Mesenchymal stem cell (in vitro differentiated cells and primary cell): ENCODE measurements at regions not wholly inside any gene's neighbourhood (a gene's known extent, or its start where the extent isn't known, plus 50 kb on each side); places are given as distances from the start of the nearest gene placed in this dataset.

Experiments used
- DNase-seq: peaks from one replicate; pipeline ENCODE4 v3.0.0-alpha.2; 2013
- H2AFZ ChIP-seq: one replicate; pipeline ENCODE4 v1.6.1; 2013; ENCODE audit warnings: low read depth, mild to moderate bottlenecking, control low read depth, inconsistent platforms, low read length, moderate library complexity
- H2AK5ac ChIP-seq: 2 replicates; pipeline ENCODE4 v1.6.1; 2013; ENCODE audit warnings: low read length, moderate library complexity, mild to moderate bottlenecking, inconsistent platforms; ENCODE audit not compliant: severe bottlenecking
- H2BK120ac ChIP-seq: one replicate; pipeline ENCODE4 v1.6.1; 2013; ENCODE audit warnings: low read depth, mild to moderate bottlenecking, inconsistent platforms, low read length, moderate library complexity
- H2BK12ac ChIP-seq, 2 experiments: one replicate each; pipeline ENCODE4 v1.6.1; 2013; ENCODE audit warnings: inconsistent platforms in 2 of 2, low read length in 2 of 2, mild to moderate bottlenecking in 2 of 2, moderate library complexity in 2 of 2, control low read depth in 1 of 2
- H2BK15ac ChIP-seq: one replicate; pipeline ENCODE4 v1.6.1; 2013; ENCODE audit warnings: mild to moderate bottlenecking, low read depth, inconsistent platforms; ENCODE audit not compliant: poor library complexity, severe bottlenecking
- H2BK5ac ChIP-seq: 2 replicates; pipeline ENCODE4 v1.6.1; 2013; ENCODE audit warnings: low read depth, mild to moderate bottlenecking, low read length, control low read depth, inconsistent platforms; ENCODE audit not compliant: poor library complexity, severe bottlenecking
- H3K14ac ChIP-seq, 2 experiments: one replicate each; pipeline ENCODE4 v1.6.1; 2013; ENCODE audit warnings: inconsistent platforms in 2 of 2, low read length in 2 of 2, control low read depth in 1 of 2, mild to moderate bottlenecking in 1 of 2, moderate library complexity in 1 of 2
- H3K18ac ChIP-seq, 2 experiments: one replicate each; pipeline ENCODE4 v1.6.1; 2013; ENCODE audit warnings: inconsistent platforms in 2 of 2, low read length in 2 of 2, control low read depth in 1 of 2, low read depth in 1 of 2, mild to moderate bottlenecking in 1 of 2
- H3K23ac ChIP-seq, 2 experiments: one replicate each; pipeline ENCODE4 v1.6.1; 2013; ENCODE audit warnings: inconsistent platforms in 2 of 2, low read length in 2 of 2, mild to moderate bottlenecking in 2 of 2, moderate library complexity in 2 of 2, control low read depth in 1 of 2
- H3K27ac ChIP-seq: 2 replicates; pipeline ENCODE4 v1.5.1; 2013; ENCODE audit warnings: mild to moderate bottlenecking, moderate library complexity, low read length, control low read depth, inconsistent platforms; ENCODE audit not compliant: poor library complexity, severe bottlenecking
- H3K27me3 ChIP-seq, 2 experiments: 2 replicates each; pipeline versions ENCODE4 v1.6.1 to v1.7.0; 2013; ENCODE audit warnings: low read length in 2 of 2, mild to moderate bottlenecking in 2 of 2, moderate library complexity in 2 of 2, control low read depth in 1 of 2, inconsistent platforms in 1 of 2; ENCODE audit not compliant: control insufficient read depth in 1 of 2, insufficient read depth in 1 of 2
- H3K36me3 ChIP-seq, 2 experiments: 2 replicates each; pipeline versions ENCODE4 v1.6.1 to v1.7.0; 2013; ENCODE audit warnings: low read length in 2 of 2, control low read depth in 1 of 2, inconsistent platforms in 1 of 2, low read depth in 1 of 2, mild to moderate bottlenecking in 1 of 2; ENCODE audit not compliant: insufficient read depth in 2 of 2, control insufficient read depth in 1 of 2
- H3K4ac ChIP-seq, 2 experiments: one replicate each; pipeline ENCODE4 v1.6.1; 2013; ENCODE audit warnings: inconsistent platforms in 2 of 2, low read length in 2 of 2, mild to moderate bottlenecking in 2 of 2, moderate library complexity in 2 of 2, control low read depth in 1 of 2, low read depth in 1 of 2
- H3K4me1 ChIP-seq: 2 replicates; pipeline ENCODE4 v1.6.1; 2013; ENCODE audit warnings: low read depth, low read length, control low read depth; ENCODE audit not compliant: control insufficient read depth, insufficient read depth
- H3K4me2 ChIP-seq: 2 replicates; pipeline ENCODE4 v1.6.1; 2013; ENCODE audit warnings: low read length, mild to moderate bottlenecking, inconsistent platforms; ENCODE audit not compliant: poor library complexity, severe bottlenecking
- H3K4me3 ChIP-seq, 2 experiments: 2 replicates each; pipeline versions ENCODE4 v1.5.1 to v1.7.0; 2013; ENCODE audit warnings: low read length in 2 of 2, mild to moderate bottlenecking in 2 of 2, control low read depth in 1 of 2, low read depth in 1 of 2; ENCODE audit not compliant: insufficient read depth in 1 of 2
- H3K79me1 ChIP-seq: replicated peaks from 2 replicates; pipeline ENCODE4 v1.6.1; 2013; ENCODE audit warnings: mild to moderate bottlenecking, control low read depth, low read length, inconsistent platforms; ENCODE audit not compliant: poor library complexity, severe bottlenecking
- H3K9ac ChIP-seq: 2 replicates; pipeline ENCODE4 v1.7.0; 2013; ENCODE audit warnings: mild to moderate bottlenecking, low read length, moderate library complexity
- H3K9me3 ChIP-seq: 2 replicates; pipeline ENCODE4 v1.7.0; 2013; ENCODE audit warnings: mild to moderate bottlenecking, low read length; ENCODE audit not compliant: control insufficient read depth
- H4K8ac ChIP-seq: one replicate; pipeline ENCODE4 v1.6.1; 2013; ENCODE audit warnings: inconsistent platforms, mild to moderate bottlenecking, low read length, moderate library complexity
- H4K91ac ChIP-seq: one replicate; pipeline ENCODE4 v1.6.1; 2013; ENCODE audit warnings: mild to moderate bottlenecking, low read length, inconsistent platforms
- WGBS: methylation state at CpG from one replicate; pipeline ENCODE4 v1.1.7; 2013; ENCODE audit warnings: mixed read lengths; 5-methylcytosine and 5-hydroxymethylcytosine counted together

DNA sequence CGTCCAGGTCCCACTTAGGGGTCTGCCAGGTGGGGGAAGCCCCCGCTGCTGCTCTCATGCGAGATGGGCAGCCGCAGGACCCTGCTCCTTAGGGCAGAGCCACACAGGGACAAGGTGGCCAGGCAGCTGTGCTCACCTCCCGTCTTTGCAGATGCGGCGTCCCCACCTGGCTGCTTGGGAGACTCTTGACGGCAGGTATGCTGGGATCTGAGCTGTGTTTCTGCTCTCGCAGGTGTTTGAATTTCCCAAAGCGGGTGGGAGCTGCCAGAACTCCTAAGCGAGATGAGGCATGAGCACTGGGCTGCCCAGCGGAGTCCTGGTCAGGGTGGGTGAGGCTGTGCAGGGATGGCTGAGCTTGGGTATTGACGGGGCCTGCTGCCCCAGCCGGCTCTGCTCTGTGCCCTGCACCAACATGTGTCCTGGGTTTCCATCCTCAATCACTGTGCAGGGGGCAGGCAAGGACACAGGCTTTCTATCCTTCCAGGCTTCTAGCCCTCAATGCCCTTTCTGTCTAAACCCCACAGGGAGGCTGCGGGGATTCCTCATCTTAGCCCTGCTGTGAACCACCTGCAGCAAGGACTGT lies 151.4 kb downstream of the ICE1 start:
- no peaks in the 10 kb centered on the region for H3K4me1 ChIP-seq
- WGBS = 83% methylated on average over 15 of the region's 15 CpGs
- no peak overlapping the region for H2BK5ac ChIP-seq
- no peak overlapping the region for H3K23ac ChIP-seq
- H3K27ac ChIP-seq = no peak overlapping the region
- no peak overlapping the region for H2AK5ac ChIP-seq
- H3K4me3 ChIP-seq = no peak overlapping the region
- H3K79me1 ChIP-seq = no peaks in the 10 kb centered on the region
- no peak overlapping the region for H3K4me2 ChIP-seq
- H3K14ac ChIP-seq = no peak overlapping the region
- no peak overlapping the region for H3K18ac ChIP-seq
- peaks cover 0 to 17% of the 10 kb centered on the region in 2 experiments for H3K27me3 ChIP-seq
- DNase-seq = no peak
- no peak overlapping the region for H2BK12ac ChIP-seq
- no peaks in the 10 kb centered on the region for H3K36me3 ChIP-seq
- no peak overlapping the region for H3K9ac ChIP-seq
- no peak overlapping the region for H2AFZ ChIP-seq
- no peak overlapping the region for H4K91ac ChIP-seq
- no peak overlapping the region for H2BK120ac ChIP-seq
- H3K4ac ChIP-seq = no peak overlapping the region
- H3K9me3 ChIP-seq = no peaks in the 10 kb centered on the region
- H4K8ac ChIP-seq = no peak overlapping the region
- H2BK15ac ChIP-seq = no peak overlapping the region

DNA sequence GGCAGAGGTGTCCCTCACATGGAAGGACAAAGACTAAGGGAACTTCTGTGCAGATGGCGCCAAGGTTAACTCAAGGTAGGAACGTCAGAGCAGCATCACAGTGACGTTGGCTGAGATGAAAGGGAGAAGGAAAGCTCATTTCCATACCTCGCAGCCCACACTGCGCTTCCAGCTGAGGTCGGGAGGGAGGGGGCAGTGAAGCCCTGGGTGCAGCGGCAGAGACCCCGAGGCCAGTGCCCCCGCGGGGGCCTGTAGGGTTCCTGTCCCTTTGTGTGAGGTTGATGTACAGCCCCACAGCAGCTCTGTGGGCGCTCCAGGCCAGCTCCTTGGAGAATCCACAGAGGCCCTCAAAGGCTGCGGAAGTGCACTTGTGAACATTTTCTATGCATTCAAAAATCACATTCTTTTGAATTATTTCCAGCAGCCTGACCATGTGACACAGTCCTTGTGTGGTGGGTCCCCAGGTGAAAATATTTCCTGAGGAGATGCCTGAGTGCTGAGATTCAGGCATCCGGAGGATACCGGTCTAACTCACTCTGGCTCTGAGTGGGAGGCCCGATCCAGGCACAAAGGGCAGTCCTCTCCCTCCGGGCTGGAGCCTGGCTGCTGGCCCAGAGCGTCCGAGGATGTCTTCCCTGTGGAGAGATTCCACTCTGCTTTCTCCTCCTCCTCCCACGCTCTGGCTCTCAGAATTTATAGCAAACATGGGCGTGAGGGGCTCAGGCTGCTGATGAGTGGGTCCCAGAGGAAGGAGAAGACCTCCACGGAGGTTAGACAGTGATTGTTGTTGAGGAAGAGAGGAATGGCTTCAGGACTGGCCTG lies 150.7 kb downstream of the ICE1 start:
- no peaks in the 10 kb centered on the region for H3K79me1 ChIP-seq
- no peak overlapping the region for H4K91ac ChIP-seq
- H2BK5ac ChIP-seq = no peak overlapping the region
- no peak overlapping the region for H3K4ac ChIP-seq
- no peak overlapping the region for H2AFZ ChIP-seq
- H3K27ac ChIP-seq = no peak overlapping the region
- H2BK12ac ChIP-seq = no peak overlapping the region
- 71% methylated on average over 18 of the region's 21 CpGs for WGBS
- no peaks in the 10 kb centered on the region for H3K4me1 ChIP-seq
- H3K9me3 ChIP-seq = no peaks in the 10 kb centered on the region
- no peak for DNase-seq
- no peak overlapping the region for H3K14ac ChIP-seq
- no peak overlapping the region for H2BK120ac ChIP-seq
- H3K18ac ChIP-seq = no peak overlapping the region
- no peak overlapping the region for H3K23ac ChIP-seq
- no peak overlapping the region for H3K9ac ChIP-seq
- H3K36me3 ChIP-seq = no peaks in the 10 kb centered on the region
- no peak overlapping the region for H3K4me2 ChIP-seq
- H3K27me3 ChIP-seq = peaks cover 0 to 17% of the 10 kb centered on the region in 2 experiments
- no peak overlapping the region for H3K4me3 ChIP-seq
- H2BK15ac ChIP-seq = no peak overlapping the region
- no peak overlapping the region for H2AK5ac ChIP-seq
- no peak overlapping the region for H4K8ac ChIP-seq

DNA sequence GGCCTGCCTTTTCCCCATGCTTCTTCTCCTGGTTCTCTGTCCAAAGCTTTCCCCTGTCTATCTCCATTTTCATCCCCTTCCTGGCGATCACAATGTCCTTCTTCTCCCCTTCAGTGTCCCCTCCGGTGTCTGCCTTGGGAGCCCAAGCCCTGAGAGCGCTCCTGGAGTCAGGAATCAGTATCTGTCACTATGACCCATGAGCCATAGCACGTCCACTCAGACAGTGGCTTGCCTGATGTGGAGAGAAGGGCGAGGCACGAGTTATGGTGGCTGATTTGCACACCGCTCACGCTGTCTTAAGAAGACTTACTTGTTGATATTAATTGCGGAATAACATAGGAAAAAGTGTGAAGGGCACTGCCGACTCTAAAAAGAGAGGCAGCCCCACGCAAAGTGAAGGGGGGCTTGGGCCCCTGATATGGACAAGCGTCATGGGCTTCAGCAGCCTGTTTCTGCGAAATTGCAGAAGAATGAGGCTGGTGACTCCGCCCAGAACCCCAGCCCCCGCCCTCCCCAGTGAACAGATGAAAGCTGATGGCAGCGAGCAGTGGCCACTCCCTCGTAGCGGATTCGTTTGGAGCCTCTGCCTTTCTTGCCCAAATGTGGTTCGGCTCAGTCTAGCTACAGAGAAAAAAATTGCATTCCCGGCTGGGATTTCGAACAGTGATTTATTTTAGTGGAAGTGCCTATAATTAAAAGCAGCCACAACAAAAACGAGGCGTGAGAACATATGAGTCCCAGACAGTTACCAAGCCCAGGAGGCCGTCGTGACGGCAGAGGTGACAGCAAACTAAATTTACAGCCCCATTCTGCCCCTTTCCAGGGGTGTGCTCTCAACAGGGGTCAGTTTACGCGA lies 149.8 kb downstream of the ICE1 start:
- Histone ChIP-seq H2BK5ac (no peak overlapping the region), H4K91ac (no peak overlapping the region), H3K23ac (no peak overlapping the region)

DNA sequence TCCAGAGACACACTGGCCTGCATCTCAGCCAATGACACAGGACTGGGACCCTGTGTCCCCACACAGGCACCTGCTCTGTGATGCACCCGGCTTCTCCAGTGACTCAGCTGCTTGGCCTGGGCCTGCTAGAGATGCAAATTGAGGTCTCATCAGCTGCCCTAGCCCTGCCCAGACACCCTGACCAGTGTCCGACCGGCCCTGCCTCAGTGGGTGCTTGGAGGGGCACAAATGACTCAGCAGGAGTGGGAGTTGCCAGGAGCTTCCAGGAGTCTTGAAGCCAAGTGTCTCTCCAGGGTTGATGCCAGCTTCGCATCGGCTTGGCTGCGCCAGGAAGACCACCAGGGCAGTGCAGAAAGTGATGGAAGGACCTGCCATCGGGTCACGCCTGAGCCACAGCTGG lies 148.2 kb downstream of the ICE1 start:
- no peaks in the 10 kb centered on the region for H3K36me3 ChIP-seq
- no peak overlapping the region for H3K9ac ChIP-seq
- H2BK5ac ChIP-seq = no peak overlapping the region
- H3K14ac ChIP-seq = no peak overlapping the region
- H2BK120ac ChIP-seq = no peak overlapping the region
- no peak overlapping the region for H4K8ac ChIP-seq
- no peaks in the 10 kb centered on the region for H3K79me1 ChIP-seq
- no peak overlapping the region for H2AFZ ChIP-seq
- no peaks in the 10 kb centered on the region for H3K4me1 ChIP-seq
- no peak overlapping the region for H3K18ac ChIP-seq
- peaks cover 0 to 17% of the 10 kb centered on the region in 2 experiments for H3K27me3 ChIP-seq
- H3K4ac ChIP-seq = no peak overlapping the region
- 91% methylated on average over 8 of the region's 8 CpGs for WGBS
- H3K23ac ChIP-seq = no peak overlapping the region
- peaks cover 3% of the 10 kb centered on the region for H3K9me3 ChIP-seq
- H3K27ac ChIP-seq = no peak overlapping the region
- no peak overlapping the region for H3K4me3 ChIP-seq
- H3K4me2 ChIP-seq = no peak overlapping the region
- no peak for DNase-seq
- H2BK12ac ChIP-seq = no peak overlapping the region
- H2AK5ac ChIP-seq = no peak overlapping the region
- no peak overlapping the region for H4K91ac ChIP-seq
- H2BK15ac ChIP-seq = no peak overlapping the region

More for the DNA sequence above, 149.8 kb downstream of the ICE1 start:
- H3K18ac ChIP-seq = no peak overlapping the region
- no peak overlapping the region for H3K4me2 ChIP-seq
- no peak overlapping the region for H4K8ac ChIP-seq
- no peak overlapping the region for H3K27ac ChIP-seq
- 57% methylated on average over 29 of the region's 29 CpGs for WGBS
- no peak overlapping the region for H2BK15ac ChIP-seq
- no peak overlapping the region for H2AK5ac ChIP-seq
- no peaks in the 10 kb centered on the region for H3K9me3 ChIP-seq
- no peaks in the 10 kb centered on the region for H3K36me3 ChIP-seq
- H3K4me3 ChIP-seq = no peak overlapping the region
- H3K4ac ChIP-seq = no peak overlapping the region
- H2BK120ac ChIP-seq = no peak overlapping the region
- no peaks in the 10 kb centered on the region for H3K4me1 ChIP-seq
- no peak overlapping the region for H3K9ac ChIP-seq
- H2BK12ac ChIP-seq = no peak overlapping the region
- no peak overlapping the region for H2AFZ ChIP-seq
- H3K79me1 ChIP-seq = no peaks in the 10 kb centered on the region
- H3K27me3 ChIP-seq = peaks cover 0 to 17% of the 10 kb centered on the region in 2 experiments
- DNase-seq = no peak
- H3K14ac ChIP-seq = no peak overlapping the region
